NCI-H187 (cell line): ENCODE measurements at regions not wholly inside any gene's neighbourhood (a gene's known extent, or its start where the extent isn't known, plus 50 kb on each side); places are given as distances from the start of the nearest gene placed in this dataset.
"Not testable (repeated sequence)": the region's sequence is repeated elsewhere in the genome, so short reads cannot be mapped to it uniquely, and the experiment has no call there.

Source experiments
- DNase-seq, 2 experiments: peaks; one replicate each; lab custom pipeline; 2025; lab: John Stamatoyannopoulos, UW

- DNase-seq: no peak
These were observed 1274.4 kb downstream of the ROBO2 start for GRCh38 chr3:78314327-78314726.

GRCh38 chr3:78317774-78318173 lies 1277.9 kb downstream of the ROBO2 start:
- DNase-seq: no peak

- DNase-seq: no peak
These were observed 1282.9 kb downstream of the ROBO2 start for GRCh38 chr3:78322780-78323179.

GRCh38 chr3:78337801-78338211 lies 1297.9 kb downstream of the ROBO2 start:
- no peak for DNase-seq

- no peak for DNase-seq
These were observed 1298.5 kb downstream of the ROBO2 start for GRCh38 chr3:78338405-78338804.

GRCh38 chr3:78343221-78343620 lies 1303.3 kb downstream of the ROBO2 start:
- DNase-seq: no peak

- DNase-seq: not testable (repeated sequence)
These were observed 1304.4 kb downstream of the ROBO2 start for GRCh38 chr3:78344267-78344666.

- no peak for DNase-seq
These were observed 1305.0 kb downstream of the ROBO2 start for GRCh38 chr3:78344918-78345317.

- no peak for DNase-seq
These were observed 1307.3 kb downstream of the ROBO2 start for GRCh38 chr3:78347176-78347575.

- no peak for DNase-seq
These were observed 1308.8 kb downstream of the ROBO2 start for GRCh38 chr3:78348664-78349063.

GRCh38 chr3:78349571-78349970 lies 1309.7 kb downstream of the ROBO2 start:
- DNase-seq: no peak

- DNase-seq: no peak
These were observed 1311.4 kb downstream of the ROBO2 start for GRCh38 chr3:78351334-78351733.

GRCh38 chr3:78353231-78353630 lies 1313.3 kb downstream of the ROBO2 start:
- DNase-seq: no peak

GRCh38 chr3:78360849-78361248 lies 1321.0 kb downstream of the ROBO2 start:
- no peak for DNase-seq

- DNase-seq: no peak
These were observed 1328.9 kb downstream of the ROBO2 start for GRCh38 chr3:78368636-78369345.

- no peak for DNase-seq
These were observed 1350.3 kb downstream of the ROBO2 start for GRCh38 chr3:78390221-78390620.

GRCh38 chr3:78398401-78398800 lies 1358.5 kb downstream of the ROBO2 start:
- no peak for DNase-seq

- peak in 1 of 2 experiments; percentile 1 for DNase-seq
These were observed 1362.8 kb downstream of the ROBO2 start for GRCh38 chr3:78402720-78403119.

- DNase-seq: no peak
These were observed 1362.1 kb downstream of the ROBO1 start for GRCh38 chr3:78405745-78406144.

- DNase-seq: no peak
These were observed 1361.4 kb downstream of the ROBO1 start for GRCh38 chr3:78406396-78406795.

- no peak for DNase-seq
These were observed 1357.7 kb downstream of the ROBO1 start for GRCh38 chr3:78410077-78410476.

GRCh38 chr3:78414261-78414660 lies 1353.5 kb downstream of the ROBO1 start:
- DNase-seq: no peak

GRCh38 chr3:78420611-78421010 lies 1347.2 kb downstream of the ROBO1 start:
- no peak for DNase-seq

- DNase-seq: no peak
These were observed 1346.4 kb downstream of the ROBO1 start for GRCh38 chr3:78421247-78421966.
